Fibroblast of skin of left quadriceps (primary cell): ENCODE measurements at regions not wholly inside any gene's neighbourhood (a gene's known extent, or its start where the extent isn't known, plus 50 kb on each side); places are given as distances from the start of the nearest gene placed in this dataset.

Experiments used
- DNase-seq, 2 experiments: peaks; one replicate each; pipeline ENCODE4 v3.0.0-alpha.2; 2013; ENCODE audit warnings: low read depth in 2 of 2

- no peak for DNase-seq
Measured at GRCh38 chr9:99327667-99328066, 105.6 kb downstream of the SEC61B start.

- no peak for DNase-seq
Measured at GRCh38 chr9:99335280-99335679, 113.2 kb downstream of the SEC61B start.

GRCh38 chr9:99336005-99336404, 113.9 kb downstream of the SEC61B start:
- no peak for DNase-seq

GRCh38 chr9:99336531-99336930, 114.4 kb downstream of the SEC61B start:
- no peak for DNase-seq

GRCh38 chr9:99340281-99340680, 118.2 kb downstream of the SEC61B start:
- peak in 1 of 2 experiments; percentile 13 for DNase-seq

- DNase-seq = no peak
Measured at GRCh38 chr9:99341686-99342085, 119.6 kb downstream of the SEC61B start.

- no peak for DNase-seq
Measured at GRCh38 chr9:99345451-99345850, 123.4 kb downstream of the SEC61B start.

GRCh38 chr9:99345942-99346341, 123.9 kb downstream of the SEC61B start:
- peak; percentile 49 to 57 for DNase-seq

GRCh38 chr9:99347568-99347967, 125.5 kb downstream of the SEC61B start:
- no peak for DNase-seq

- DNase-seq = no peak
Measured at GRCh38 chr9:99348289-99348688, 126.2 kb downstream of the SEC61B start.

GRCh38 chr9:99349870-99350269, 127.8 kb downstream of the SEC61B start:
- no peak for DNase-seq

GRCh38 chr9:99350461-99350860, 128.4 kb downstream of the SEC61B start:
- no peak for DNase-seq

GRCh38 chr9:99351647-99352046, 129.6 kb downstream of the SEC61B start:
- no peak for DNase-seq

- DNase-seq = peak; percentile 68 to 72
Measured at GRCh38 chr9:99352826-99353225, 130.7 kb downstream of the SEC61B start.

GRCh38 chr9:99353408-99353807, 131.3 kb downstream of the SEC61B start:
- DNase-seq = peak; percentile 76

GRCh38 chr9:99354104-99354503, 132.0 kb downstream of the SEC61B start:
- DNase-seq = no peak

GRCh38 chr9:99356512-99356971, 134.5 kb downstream of the SEC61B start:
- DNase-seq = no peak

- DNase-seq = no peak
Measured at GRCh38 chr9:99357575-99357974, 135.5 kb downstream of the SEC61B start.

- no peak for DNase-seq
Measured at GRCh38 chr9:99358668-99359067, 136.6 kb downstream of the SEC61B start.

- DNase-seq = no peak
Measured at GRCh38 chr9:99359336-99359735, 137.3 kb downstream of the SEC61B start.

- DNase-seq = no peak
Measured at GRCh38 chr9:99360026-99360425, 137.9 kb downstream of the SEC61B start.

- no peak for DNase-seq
Measured at GRCh38 chr9:99361817-99362216, 139.7 kb downstream of the SEC61B start.

GRCh38 chr9:99362321-99362720, 140.2 kb downstream of the SEC61B start:
- DNase-seq = no peak

- DNase-seq = no peak
Measured at GRCh38 chr9:99363509-99363908, 141.4 kb downstream of the SEC61B start.
